ENCODE measurements at regions not wholly inside any gene's neighbourhood (a gene's known extent, or its start where the extent isn't known, plus 50 kb on each side); places are given as distances from the start of the nearest gene placed in this dataset.
"Not testable (repeated sequence)": the region's sequence is repeated elsewhere in the genome, so short reads cannot be mapped to it uniquely, and the experiment has no call there.

GRCh38 chr5:50300878-50301277 lies 140.2 kb downstream of the EMB start:
- Histone ChIP-seq H3K4me1 (no peaks in the 10 kb centered on the region), H3K36me3 (no peaks in the 10 kb centered on the region), H3K27ac (no peak overlapping the region), H3K27me3 (no peaks in the 10 kb centered on the region), H3K4me3 (no peak overlapping the region), H3K9me3 (no peaks in the 10 kb centered on the region)
- WGBS, 2 donors, result 47 to 71% methylated on average over 1 of the region's 1 CpG
- intact Hi-C loops (cut with DNase I), result no loop called here
- TF ChIP-seq POLR2A (IDR thresholded peaks at IDR 0.05) (no peak), CTCF (IDR thresholded peaks at IDR 0.05) (no peak)
- no peak for DNase-seq

DNA sequence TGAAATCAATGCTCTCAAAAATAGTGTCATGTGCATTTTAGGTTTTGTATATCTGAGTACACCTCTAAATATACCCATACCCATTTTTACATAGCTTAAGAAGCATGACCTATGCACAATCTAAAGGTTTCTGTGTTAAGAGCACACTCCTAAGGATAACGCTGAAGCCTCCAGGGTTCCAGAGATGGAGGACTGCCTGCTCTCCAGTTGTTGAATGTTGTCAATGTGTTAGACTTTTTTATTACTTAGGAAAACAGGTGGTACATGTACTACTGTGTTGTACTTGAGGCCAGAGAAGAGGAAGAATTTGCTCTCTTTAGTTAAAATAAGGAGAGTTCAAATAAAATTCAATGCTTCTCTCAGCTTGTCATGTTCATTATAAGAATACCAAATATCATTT lies 141.2 kb downstream of the EMB start:
- DNase-seq, result no peak
- Histone ChIP-seq H3K36me3 (no peaks in the 10 kb centered on the region), H3K4me1 (no peaks in the 10 kb centered on the region), H3K9me3 (no peaks in the 10 kb centered on the region), H3K27ac (no peak overlapping the region), H3K4me3 (no peak overlapping the region), H3K27me3 (no peaks in the 10 kb centered on the region)
- WGBS, 2 donors, result 91 to 94% methylated on average over 1 of the region's 1 CpG
- intact Hi-C loops (cut with DNase I), result no loop called here
- TF ChIP-seq CTCF (IDR thresholded peaks at IDR 0.05), result no peak
- TF ChIP-seq POLR2A (IDR thresholded peaks at IDR 0.05), result no peak

DNA sequence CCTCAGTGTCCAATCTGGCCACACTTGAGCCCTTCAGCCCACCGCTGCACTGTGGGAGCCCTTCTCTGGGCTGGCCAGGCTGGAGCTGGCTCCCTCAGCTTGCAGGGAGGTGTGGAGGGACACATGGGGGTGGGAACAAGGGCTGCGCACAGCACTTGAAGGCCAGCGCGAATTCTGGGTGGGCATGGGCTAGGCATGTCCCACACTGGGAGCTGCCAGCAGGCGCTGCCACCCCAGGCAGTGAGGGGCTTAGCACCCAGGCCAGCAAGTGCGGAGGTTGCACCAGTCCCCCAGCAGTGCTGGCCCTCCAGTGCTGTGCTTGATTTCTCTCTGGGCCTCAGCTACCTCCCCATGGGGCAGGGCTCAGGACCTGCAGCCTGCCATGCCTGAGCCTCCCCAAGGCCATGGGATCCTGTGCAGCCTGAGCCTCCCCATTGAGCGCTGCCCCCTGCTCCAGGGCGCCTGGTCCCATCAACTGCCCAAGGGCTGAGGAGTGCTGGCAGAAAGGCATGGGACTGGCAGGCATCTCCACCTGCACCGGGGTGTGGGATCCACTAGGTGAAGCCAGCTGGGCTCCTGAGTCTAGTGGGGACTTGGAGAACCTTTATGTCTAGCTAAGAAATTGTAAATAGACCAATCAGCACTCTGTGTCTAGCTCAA lies 148.2 kb downstream of the EMB start:
- no peak overlapping the region for H3K4me3 ChIP-seq
- no peaks in the 10 kb centered on the region for H3K36me3 ChIP-seq
- intact Hi-C loops (cut with DNase I), result no loop called here
- H3K27me3 ChIP-seq, result no peaks in the 10 kb centered on the region
- no peak overlapping the region for H3K27ac ChIP-seq
- WGBS, 2 donors, result 77 to 80% methylated on average over 1 to 3 of the region's 9 CpGs
- no peaks in the 10 kb centered on the region for H3K9me3 ChIP-seq
- DNase-seq, result no peak
- no peaks in the 10 kb centered on the region for H3K4me1 ChIP-seq
- TF ChIP-seq POLR2A (IDR thresholded peaks at IDR 0.05) (no peak), CTCF (IDR thresholded peaks at IDR 0.05) (no peak)

- DNase-seq, result not testable (repeated sequence)
Observed at GRCh38 chr5:50280461-50280860, 160.6 kb downstream of the EMB start.

More at GRCh38 chr5:50280461-50280860, 160.6 kb downstream of the EMB start:
- H3K27ac ChIP-seq; H3K4me1 ChIP-seq; H3K9me3 ChIP-seq; H3K27me3 ChIP-seq; intact Hi-C loops (cut with DNase I); H3K4me3 ChIP-seq; H3K36me3 ChIP-seq: not testable (repeated sequence)
- WGBS, 2 donors, result 82 to 91% methylated on average over 5 to 6 of the region's 10 CpGs

Data from esophagus squamous epithelium (tissue), 5 donors.